GM12865 (cell line): ENCODE measurements at regions not wholly inside any gene's neighbourhood (a gene's known extent, or its start where the extent isn't known, plus 50 kb on each side); places are given as distances from the start of the nearest gene placed in this dataset.
"Not testable (repeated sequence)": the region's sequence is repeated elsewhere in the genome, so short reads cannot be mapped to it uniquely, and the experiment has no call there.

Experiments
- DNase-seq: peaks from one replicate; pipeline ENCODE4 v3.0.0; 2010; ENCODE audit warnings: low read depth
- H3K4me3 ChIP-seq: 2 replicates; pipeline ENCODE4 v1.5.1; 2011; ENCODE audit warnings: mild to moderate bottlenecking, low read depth, low read length, control low read depth
- TF ChIP-seq, protein P1 (sequence below): IDR thresholded peaks from 2 replicates; pipeline ENCODE4 v1.5.1; 2011; ENCODE audit warnings: low read length, control low read depth, low read depth, inconsistent platforms; ENCODE audit not compliant: insufficient read depth; ENCODE audit errors: missing control alignments

DNA sequence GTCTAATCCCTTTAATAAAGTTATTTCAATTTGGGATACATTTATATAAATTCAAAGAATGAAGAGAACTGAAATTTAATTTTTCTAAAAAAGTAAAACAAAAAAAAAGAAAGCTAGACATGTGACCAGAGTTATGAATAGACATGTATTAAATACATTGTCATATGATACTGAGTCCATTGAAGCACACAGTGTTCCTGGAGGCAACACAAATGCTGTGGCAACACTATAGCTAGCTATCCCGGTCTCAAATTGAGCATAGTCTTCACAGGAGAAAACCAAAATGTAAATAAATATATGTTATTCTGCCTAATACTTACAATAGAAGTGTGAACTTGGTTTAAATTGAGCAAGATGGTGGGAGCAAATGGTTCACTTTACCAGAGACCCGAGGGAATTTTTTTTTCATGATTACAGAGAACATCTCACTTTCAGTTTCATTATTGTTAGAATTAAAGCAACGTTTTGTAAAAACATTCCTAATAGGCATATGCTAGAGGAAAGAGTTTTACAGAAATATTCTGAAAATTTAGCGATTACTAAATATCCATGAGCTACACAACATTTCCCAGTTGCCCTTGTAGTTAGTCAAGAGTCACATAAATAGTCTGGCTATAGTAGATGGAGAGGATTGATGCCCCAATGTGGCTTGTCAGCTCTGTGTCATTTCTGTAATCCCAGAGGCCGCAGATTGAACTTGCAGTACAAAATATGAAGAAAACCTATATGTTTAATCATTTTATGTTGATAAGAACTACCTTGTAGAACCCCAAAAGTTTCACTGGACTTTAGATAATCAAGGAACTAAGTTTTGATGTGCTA is 775.7 kb upstream of the SPRY2 start:
- no peak overlapping the region for H3K4me3 ChIP-seq
- TF ChIP-seq, protein P1, sequence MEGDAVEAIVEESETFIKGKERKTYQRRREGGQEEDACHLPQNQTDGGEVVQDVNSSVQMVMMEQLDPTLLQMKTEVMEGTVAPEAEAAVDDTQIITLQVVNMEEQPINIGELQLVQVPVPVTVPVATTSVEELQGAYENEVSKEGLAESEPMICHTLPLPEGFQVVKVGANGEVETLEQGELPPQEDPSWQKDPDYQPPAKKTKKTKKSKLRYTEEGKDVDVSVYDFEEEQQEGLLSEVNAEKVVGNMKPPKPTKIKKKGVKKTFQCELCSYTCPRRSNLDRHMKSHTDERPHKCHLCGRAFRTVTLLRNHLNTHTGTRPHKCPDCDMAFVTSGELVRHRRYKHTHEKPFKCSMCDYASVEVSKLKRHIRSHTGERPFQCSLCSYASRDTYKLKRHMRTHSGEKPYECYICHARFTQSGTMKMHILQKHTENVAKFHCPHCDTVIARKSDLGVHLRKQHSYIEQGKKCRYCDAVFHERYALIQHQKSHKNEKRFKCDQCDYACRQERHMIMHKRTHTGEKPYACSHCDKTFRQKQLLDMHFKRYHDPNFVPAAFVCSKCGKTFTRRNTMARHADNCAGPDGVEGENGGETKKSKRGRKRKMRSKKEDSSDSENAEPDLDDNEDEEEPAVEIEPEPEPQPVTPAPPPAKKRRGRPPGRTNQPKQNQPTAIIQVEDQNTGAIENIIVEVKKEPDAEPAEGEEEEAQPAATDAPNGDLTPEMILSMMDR, result no peak
- DNase-seq, result no peak

DNA sequence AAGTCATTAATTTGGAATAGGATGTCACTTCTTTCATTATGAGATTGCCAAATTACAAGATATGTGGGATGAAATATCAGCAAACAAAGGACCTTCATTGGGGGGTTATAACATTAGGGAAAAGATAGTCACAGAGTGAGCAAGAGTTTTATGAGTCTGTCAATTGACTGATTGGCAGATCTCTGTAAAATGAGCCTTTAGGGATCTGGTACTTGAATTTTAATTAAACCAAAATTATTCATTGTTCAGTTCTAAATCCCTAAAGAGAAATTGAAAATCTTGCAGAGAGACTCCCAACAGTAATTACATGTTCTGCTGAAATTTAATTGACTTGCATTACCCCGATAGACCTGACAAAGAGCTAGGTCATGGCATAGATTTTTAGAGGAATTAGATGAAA is 768.1 kb upstream of the SPRY2 start:
- no peak overlapping the region for H3K4me3 ChIP-seq
- TF ChIP-seq, protein P1, result no peak
- DNase-seq, result no peak

DNA sequence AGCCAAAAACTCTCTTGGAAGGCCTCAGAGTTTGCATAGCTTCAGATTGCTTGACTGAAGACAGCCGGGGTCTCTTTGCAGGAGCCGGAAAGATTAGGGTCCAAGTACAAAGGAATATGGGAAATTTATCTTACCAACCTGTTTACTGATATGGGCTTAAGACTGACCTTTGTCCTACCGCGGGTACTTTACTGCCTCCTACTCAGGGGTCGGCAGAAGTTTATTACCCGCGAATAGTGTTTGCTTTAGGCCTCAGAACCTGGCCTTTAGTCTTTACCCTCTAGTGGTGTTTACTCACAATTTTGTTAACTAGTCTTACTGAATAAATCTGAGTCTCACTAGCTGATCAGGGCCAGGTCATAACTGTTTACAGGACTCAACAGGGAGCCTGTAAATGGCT is 765.4 kb upstream of the SPRY2 start:
- DNase-seq, result no peak
- no peak overlapping the region for H3K4me3 ChIP-seq
- TF ChIP-seq, protein P1, result no peak

DNA sequence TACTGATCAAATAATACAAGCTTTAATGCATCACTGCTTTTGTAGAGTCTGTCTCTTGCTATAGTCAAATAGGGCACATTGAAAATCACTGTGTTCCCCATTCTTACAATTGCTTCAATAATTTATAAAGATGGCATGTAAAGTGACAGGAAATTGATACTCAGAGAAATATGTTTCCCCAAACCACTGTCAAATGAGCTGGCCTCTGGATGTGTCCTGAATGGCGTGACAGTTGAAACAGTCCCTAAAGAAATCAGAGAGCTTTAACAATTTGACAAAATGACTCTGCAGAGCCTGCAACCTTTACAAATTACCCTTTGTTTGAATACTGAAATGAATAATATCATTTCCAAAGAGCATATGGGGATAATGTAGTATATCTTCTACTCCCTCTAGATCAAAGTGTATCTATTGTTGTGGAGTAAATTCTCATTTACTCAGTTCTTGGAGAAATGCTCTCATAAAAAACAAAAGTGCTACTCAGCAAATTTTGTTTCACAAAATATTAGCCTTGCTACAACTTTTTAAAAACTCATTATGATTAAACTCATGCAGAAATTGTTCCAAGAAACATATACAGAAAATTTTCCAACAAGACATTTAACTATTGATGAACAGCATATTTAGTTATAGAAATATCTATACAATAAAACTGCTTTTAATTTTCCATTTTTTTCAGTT is 763.2 kb upstream of the SPRY2 start:
- TF ChIP-seq, protein P1, result no peak

DNA sequence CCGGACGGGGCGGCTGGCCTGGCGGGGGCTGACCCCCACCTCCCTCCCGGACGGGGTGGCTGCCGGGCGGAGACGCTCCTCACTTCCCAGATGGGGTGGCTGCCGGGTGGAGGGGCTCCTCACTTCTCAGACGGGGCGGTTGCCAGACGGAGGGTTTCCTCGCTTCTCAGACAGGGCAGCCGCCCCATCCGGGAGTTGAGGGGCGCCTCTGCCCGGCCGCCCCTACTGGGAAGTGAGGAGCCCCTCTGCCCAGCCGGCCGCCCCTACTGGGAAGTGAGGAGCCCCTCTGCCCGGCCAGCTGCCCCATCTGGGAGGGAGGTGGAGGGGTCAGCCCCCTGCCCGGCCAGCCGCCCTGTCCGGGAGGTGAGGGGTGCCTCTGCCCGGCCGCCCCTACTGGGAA is 761.1 kb upstream of the SPRY2 start:
- not testable (repeated sequence) for H3K4me3 ChIP-seq

More for the DNA sequence above, 763.2 kb upstream of the SPRY2 start:
- no peak for DNase-seq
- H3K4me3 ChIP-seq, result no peak overlapping the region

DNA sequence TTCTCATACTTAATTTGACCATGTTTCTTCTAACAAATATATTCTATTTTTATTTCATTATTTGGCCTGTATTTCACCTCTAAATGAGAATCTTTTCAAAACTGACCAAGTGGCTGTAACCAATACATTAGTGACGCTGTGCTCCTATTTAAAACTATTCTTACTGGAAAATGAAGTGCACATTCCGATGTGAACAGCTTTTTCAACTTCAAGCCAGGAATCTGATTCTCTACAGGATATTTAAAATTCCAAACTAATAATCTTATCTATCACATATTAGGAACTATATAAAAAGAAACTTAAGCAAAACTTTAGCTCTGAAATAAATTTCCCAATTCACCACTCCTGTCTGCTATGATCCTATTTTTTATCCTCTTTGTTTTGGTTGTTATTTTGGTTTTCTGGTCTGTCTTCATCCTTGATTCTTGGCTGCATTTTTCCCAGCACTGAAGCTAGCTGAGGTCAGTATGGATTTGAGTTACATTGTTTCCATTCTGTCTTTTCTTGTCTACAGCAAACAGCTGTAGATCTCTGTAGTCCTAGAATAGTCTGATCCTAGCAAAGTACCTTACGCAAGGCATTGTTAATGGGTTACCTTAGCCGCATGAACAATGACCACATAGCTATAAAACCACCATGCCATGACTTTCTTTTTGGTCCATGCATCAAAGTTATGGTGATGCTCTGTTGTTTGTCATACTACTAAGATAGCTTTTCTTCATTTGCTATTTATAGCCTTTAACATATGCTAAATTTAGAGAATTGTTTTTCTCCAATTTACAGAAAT is 748.6 kb upstream of the SPRY2 start:
- DNase-seq, result no peak
- TF ChIP-seq, protein P1, result no peak

More for the DNA sequence above, 761.1 kb upstream of the SPRY2 start:
- not testable (repeated sequence) for DNase-seq

DNA sequence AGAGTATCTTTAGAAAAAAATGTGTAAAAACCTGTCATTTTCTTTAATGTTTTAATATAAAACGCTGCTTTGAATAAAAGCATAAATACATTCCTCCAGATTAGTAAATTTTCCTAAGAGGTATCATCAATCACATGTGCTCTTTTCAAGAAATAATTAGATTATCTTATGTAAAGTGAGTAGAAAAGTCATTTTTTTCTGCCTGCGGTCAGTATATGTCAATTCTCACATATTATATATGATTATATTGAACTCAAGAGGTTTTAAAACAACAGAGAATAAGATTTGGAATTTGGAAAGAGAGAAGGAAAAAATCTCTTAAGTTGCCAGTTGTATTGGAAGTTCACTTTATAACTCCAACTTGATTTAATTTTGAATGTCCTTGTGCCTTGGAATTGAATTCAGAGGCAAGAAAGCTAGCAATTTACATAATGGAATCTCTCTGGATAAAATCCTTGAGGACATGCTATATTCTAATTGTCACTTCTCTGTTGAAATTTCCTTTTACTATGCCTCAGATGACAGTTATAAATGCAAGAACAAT is 740.1 kb upstream of the SPRY2 start:
- H3K4me3 ChIP-seq, result no peak overlapping the region
- DNase-seq, result no peak
- TF ChIP-seq, protein P1, result no peak

More for the DNA sequence above, 748.6 kb upstream of the SPRY2 start:
- no peak overlapping the region for H3K4me3 ChIP-seq
